ENCODE measurements at regions not wholly inside any gene's neighbourhood (a gene's known extent, or its start where the extent isn't known, plus 50 kb on each side); places are given as distances from the start of the nearest gene placed in this dataset.
"Not testable (repeated sequence)": the region's sequence is repeated elsewhere in the genome, so short reads cannot be mapped to it uniquely, and the experiment has no call there.

- DNase-seq, result not testable (repeated sequence)
Observed at GRCh38 chr3:177339220-177339703, 142.0 kb upstream of the TBL1XR1 start.

- DNase-seq, result no peak
Observed at GRCh38 chr3:177340243-177340830, 143.1 kb upstream of the TBL1XR1 start.

GRCh38 chr3:177341736-177342419 is 144.6 kb upstream of the TBL1XR1 start:
- no peak for DNase-seq

GRCh38 chr3:177343122-177343625 is 145.9 kb upstream of the TBL1XR1 start:
- no peak for DNase-seq

- DNase-seq, result no peak
Observed at GRCh38 chr3:177345049-177345972, 148.0 kb upstream of the TBL1XR1 start.

- DNase-seq, result no peak
Observed at GRCh38 chr3:177345973-177346503, 148.8 kb upstream of the TBL1XR1 start.

GRCh38 chr3:177346878-177347277 is 149.6 kb upstream of the TBL1XR1 start:
- no peak for DNase-seq

GRCh38 chr3:177347611-177348010 is 150.3 kb upstream of the TBL1XR1 start:
- DNase-seq, result no peak

- no peak for DNase-seq
Observed at GRCh38 chr3:177348974-177349373, 151.7 kb upstream of the TBL1XR1 start.

GRCh38 chr3:177349384-177349783 is 152.1 kb upstream of the TBL1XR1 start:
- no peak for DNase-seq

GRCh38 chr3:177350121-177350520 is 152.8 kb upstream of the TBL1XR1 start:
- DNase-seq, result no peak

GRCh38 chr3:177351206-177351605 is 153.9 kb upstream of the TBL1XR1 start:
- DNase-seq, result no peak

- DNase-seq, result no peak
Observed at GRCh38 chr3:177351757-177352158, 154.5 kb upstream of the TBL1XR1 start.

- DNase-seq, result no peak
Observed at GRCh38 chr3:177352424-177352823, 155.1 kb upstream of the TBL1XR1 start.

- DNase-seq, result no peak
Observed at GRCh38 chr3:177353140-177353539, 155.9 kb upstream of the TBL1XR1 start.

- not testable (repeated sequence) for DNase-seq
Observed at GRCh38 chr3:177353879-177354278, 156.6 kb upstream of the TBL1XR1 start.

GRCh38 chr3:177354466-177354865 is 157.2 kb upstream of the TBL1XR1 start:
- no peak for DNase-seq

- no peak for DNase-seq
Observed at GRCh38 chr3:177356113-177356512, 158.8 kb upstream of the TBL1XR1 start.

GRCh38 chr3:177356952-177357351 is 159.7 kb upstream of the TBL1XR1 start:
- no peak for DNase-seq

GRCh38 chr3:177357352-177358090 is 160.2 kb upstream of the TBL1XR1 start:
- no peak for DNase-seq

GRCh38 chr3:177358091-177358976 is 161.1 kb upstream of the TBL1XR1 start:
- DNase-seq, result no peak
